Esophagus squamous epithelium (tissue), 4 donors: ENCODE measurements at regions not wholly inside any gene's neighbourhood (a gene's known extent, or its start where the extent isn't known, plus 50 kb on each side); places are given as distances from the start of the nearest gene placed in this dataset.

Source experiments
- CTCF ChIP-seq, 6 experiments: fragments of 450-650 bp in 4 of 6; fragments of 200-600 bp in 2 of 6; sonication (generic) in 2 of 6; IDR thresholded peaks; one replicate each; pipeline ENCODE4 v1.5.1; 2016 to 2019; ENCODE audit warnings: antibody characterized with exemption in 6 of 6, mild to moderate bottlenecking in 4 of 6, moderate library complexity in 4 of 6
- POLR2A ChIP-seq, 4 donors: fragments of 450-650 bp; IDR thresholded peaks; one replicate each; pipeline ENCODE4 v1.6.1; 2017; ENCODE audit warnings: antibody characterized with exemption in 4 of 4, mild to moderate bottlenecking in 4 of 4, moderate library complexity in 3 of 4

GRCh38 chr2:53510401-53510800, 257.2 kb upstream of the CHAC2 start:
- TF ChIP-seq CTCF (IDR thresholded peaks at IDR 0.05) (no peak), POLR2A (IDR thresholded peaks at IDR 0.05) (no peak)
